HUES48 (cell line): ENCODE measurements at regions not wholly inside any gene's neighbourhood (a gene's known extent, or its start where the extent isn't known, plus 50 kb on each side); places are given as distances from the start of the nearest gene placed in this dataset.
"Not testable (repeated sequence)": the region's sequence is repeated elsewhere in the genome, so short reads cannot be mapped to it uniquely, and the experiment has no call there.

Experiments
- H3K27ac ChIP-seq: one replicate; pipeline ENCODE4 v1.7.0; 2013; ENCODE audit warnings: low read depth, low read length, inconsistent platforms
- H3K27me3 ChIP-seq: 2 replicates; pipeline ENCODE4 v1.6.1; 2013; ENCODE audit warnings: mild to moderate bottlenecking, low read length; ENCODE audit not compliant: control insufficient read depth, insufficient read depth
- H3K36me3 ChIP-seq: 2 replicates; pipeline ENCODE4 v1.6.1; 2013; ENCODE audit warnings: low read length; ENCODE audit not compliant: control insufficient read depth, insufficient read depth
- H3K4me1 ChIP-seq: 2 replicates; pipeline ENCODE4 v1.6.1; 2013; ENCODE audit warnings: mild to moderate bottlenecking, low read length; ENCODE audit not compliant: control insufficient read depth, insufficient read depth
- H3K4me3 ChIP-seq: 2 replicates; pipeline ENCODE4 v1.5.1; 2013; ENCODE audit warnings: mild to moderate bottlenecking, low read depth, low read length
- H3K9ac ChIP-seq: 2 replicates; pipeline ENCODE4 v1.6.1; 2013; ENCODE audit warnings: mild to moderate bottlenecking, low read depth, low read length, moderate library complexity
- H3K9me3 ChIP-seq: 2 replicates; pipeline ENCODE4 v1.6.1; 2013; ENCODE audit warnings: low read length; ENCODE audit not compliant: control insufficient read depth, insufficient read depth

- no peak overlapping the region for H3K9ac ChIP-seq
- H3K36me3 ChIP-seq: no peaks in the 10 kb centered on the region
- H3K27ac ChIP-seq: no peak overlapping the region
- H3K4me1 ChIP-seq: no peaks in the 10 kb centered on the region
- H3K4me3 ChIP-seq: no peak overlapping the region
- no peaks in the 10 kb centered on the region for H3K9me3 ChIP-seq
- H3K27me3 ChIP-seq: no peaks in the 10 kb centered on the region
These were observed 253.4 kb upstream of the NETO1 start for GRCh38 chr18:73121207-73121606.

- Histone ChIP-seq H3K9me3 (no peaks in the 10 kb centered on the region), H3K4me1 (no peaks in the 10 kb centered on the region), H3K27me3 (no peaks in the 10 kb centered on the region), H3K9ac (no peak overlapping the region), H3K27ac (no peak overlapping the region), H3K4me3 (no peak overlapping the region), H3K36me3 (no peaks in the 10 kb centered on the region)
These were observed 252.8 kb upstream of the NETO1 start for GRCh38 chr18:73120626-73121025.

- Histone ChIP-seq H3K4me3 (no peak overlapping the region), H3K27me3 (no peaks in the 10 kb centered on the region), H3K9me3 (no peaks in the 10 kb centered on the region), H3K36me3 (no peaks in the 10 kb centered on the region), H3K4me1 (no peaks in the 10 kb centered on the region), H3K9ac (no peak overlapping the region), H3K27ac (no peak overlapping the region)
These were observed 251.8 kb upstream of the NETO1 start for GRCh38 chr18:73119574-73119973.

- H3K4me3 ChIP-seq: no peak overlapping the region
These were observed 250.5 kb upstream of the NETO1 start for GRCh38 chr18:73118121-73118816.

GRCh38 chr18:73110307-73110706 lies 242.5 kb upstream of the NETO1 start:
- H3K9me3 ChIP-seq: no peaks in the 10 kb centered on the region
- H3K9ac ChIP-seq: no peak overlapping the region

More at GRCh38 chr18:73118121-73118816, 250.5 kb upstream of the NETO1 start:
- no peaks in the 10 kb centered on the region for H3K4me1 ChIP-seq
- H3K27me3 ChIP-seq: no peaks in the 10 kb centered on the region
- no peaks in the 10 kb centered on the region for H3K9me3 ChIP-seq
- H3K36me3 ChIP-seq: no peaks in the 10 kb centered on the region
- no peak overlapping the region for H3K27ac ChIP-seq
- H3K9ac ChIP-seq: no peak overlapping the region

GRCh38 chr18:73101977-73102376 lies 234.2 kb upstream of the NETO1 start:
- Histone ChIP-seq H3K27ac (no peak overlapping the region), H3K36me3 (no peaks in the 10 kb centered on the region), H3K4me1 (peaks cover 13% of the 10 kb centered on the region), H3K4me3 (no peak overlapping the region), H3K9ac (no peak overlapping the region), H3K27me3 (no peaks in the 10 kb centered on the region), H3K9me3 (no peaks in the 10 kb centered on the region)

More at GRCh38 chr18:73110307-73110706, 242.5 kb upstream of the NETO1 start:
- Histone ChIP-seq H3K27me3 (no peaks in the 10 kb centered on the region), H3K4me3 (no peak overlapping the region), H3K27ac (no peak overlapping the region), H3K4me1 (no peaks in the 10 kb centered on the region), H3K36me3 (no peaks in the 10 kb centered on the region)

- not testable (repeated sequence) for H3K9ac ChIP-seq
These were observed 233.7 kb upstream of the NETO1 start for GRCh38 chr18:73101491-73101890.

GRCh38 chr18:73099759-73100158 lies 232.0 kb upstream of the NETO1 start:
- no peak overlapping the region for H3K9ac ChIP-seq
- peaks cover 13% of the 10 kb centered on the region for H3K4me1 ChIP-seq
- no peaks in the 10 kb centered on the region for H3K9me3 ChIP-seq
- no peak overlapping the region for H3K27ac ChIP-seq
- no peaks in the 10 kb centered on the region for H3K36me3 ChIP-seq
- H3K27me3 ChIP-seq: no peaks in the 10 kb centered on the region
- no peak overlapping the region for H3K4me3 ChIP-seq

More at GRCh38 chr18:73101491-73101890, 233.7 kb upstream of the NETO1 start:
- H3K4me1 ChIP-seq: peaks cover 13% of the 10 kb centered on the region
- H3K27ac ChIP-seq, H3K9me3 ChIP-seq, H3K4me3 ChIP-seq, H3K27me3 ChIP-seq, H3K36me3 ChIP-seq: not testable (repeated sequence)

- H3K27me3 ChIP-seq: no peaks in the 10 kb centered on the region
- H3K36me3 ChIP-seq: no peaks in the 10 kb centered on the region
- no peak overlapping the region for H3K27ac ChIP-seq
- H3K9me3 ChIP-seq: peaks cover 3% of the 10 kb centered on the region; the same call in 1 of the 2 replicates
- H3K4me1 ChIP-seq: no peaks in the 10 kb centered on the region
- H3K4me3 ChIP-seq: no peak overlapping the region
- H3K9ac ChIP-seq: no peak overlapping the region
These were observed 226.0 kb upstream of the NETO1 start for GRCh38 chr18:73093687-73094250.

GRCh38 chr18:73088445-73088844 lies 220.7 kb upstream of the NETO1 start:
- no peak overlapping the region for H3K9ac ChIP-seq
- H3K27ac ChIP-seq: no peak overlapping the region
- peaks cover 3% of the 10 kb centered on the region; the same call in 1 of the 2 replicates for H3K9me3 ChIP-seq
- no peaks in the 10 kb centered on the region for H3K4me1 ChIP-seq
- H3K4me3 ChIP-seq: no peak overlapping the region
- no peaks in the 10 kb centered on the region for H3K36me3 ChIP-seq
- H3K27me3 ChIP-seq: no peaks in the 10 kb centered on the region

- Histone ChIP-seq H3K27me3 (no peaks in the 10 kb centered on the region), H3K4me3 (no peak overlapping the region), H3K4me1 (no peaks in the 10 kb centered on the region), H3K27ac (no peak overlapping the region), H3K36me3 (no peaks in the 10 kb centered on the region), H3K9ac (no peak overlapping the region), H3K9me3 (peaks cover 3% of the 10 kb centered on the region; the same call in 1 of the 2 replicates)
These were observed 219.6 kb upstream of the NETO1 start for GRCh38 chr18:73087282-73087977.
